ENCODE measurements at regions not wholly inside any gene's neighbourhood (a gene's known extent, or its start where the extent isn't known, plus 50 kb on each side); places are given as distances from the start of the nearest gene placed in this dataset.
"Not testable (repeated sequence)": the region's sequence is repeated elsewhere in the genome, so short reads cannot be mapped to it uniquely, and the experiment has no call there.

DNA sequence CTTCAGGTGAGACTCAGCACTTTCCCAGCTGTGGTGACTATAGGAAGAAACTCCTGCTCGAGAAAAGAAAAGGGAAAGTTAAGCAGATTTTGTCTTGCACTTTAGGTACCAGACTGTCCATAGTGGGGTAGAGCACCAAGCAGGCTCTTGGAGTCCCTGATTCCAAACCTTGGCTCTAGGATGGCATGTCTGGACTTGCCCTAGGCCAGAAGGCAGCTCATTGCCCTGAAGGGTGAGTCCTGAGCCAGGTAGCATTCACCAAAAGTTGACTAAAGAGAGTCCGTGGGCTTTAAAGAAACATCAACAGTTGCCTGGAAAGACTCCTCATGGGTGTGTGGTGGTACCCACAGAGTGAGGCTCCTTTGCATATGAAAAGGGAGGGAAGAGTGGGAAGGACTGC is 145.2 kb upstream of the SNX7 start:
- H3K27ac ChIP-seq (ENCODE audit: low read depth in 2 of 2, low read length in 2 of 2), result no peak overlapping the region
- H3K27me3 ChIP-seq (ENCODE audit: control insufficient read depth in 2 of 2, insufficient read depth in 2 of 2, low read length in 2 of 2), result no peaks in the 10 kb centered on the region
- no peaks in the 10 kb centered on the region for H3K4me1 ChIP-seq (ENCODE audit: control insufficient read depth in 2 of 2, insufficient read depth in 2 of 2, low read length in 2 of 2)
- no peaks in the 10 kb centered on the region for H3K9me3 ChIP-seq (ENCODE audit: control insufficient read depth in 2 of 2, low read length in 2 of 2)
- no peaks in the 10 kb centered on the region for H3K36me3 ChIP-seq (ENCODE audit: control insufficient read depth in 2 of 2, insufficient read depth in 2 of 2, low read length in 2 of 2)
- no peak overlapping the region for H3K4me3 ChIP-seq (ENCODE audit: low read length in 2 of 2)
- H3K9ac ChIP-seq (ENCODE audit: low read depth in 1 of 2, low read length in 2 of 2), result no peak overlapping the region

DNA sequence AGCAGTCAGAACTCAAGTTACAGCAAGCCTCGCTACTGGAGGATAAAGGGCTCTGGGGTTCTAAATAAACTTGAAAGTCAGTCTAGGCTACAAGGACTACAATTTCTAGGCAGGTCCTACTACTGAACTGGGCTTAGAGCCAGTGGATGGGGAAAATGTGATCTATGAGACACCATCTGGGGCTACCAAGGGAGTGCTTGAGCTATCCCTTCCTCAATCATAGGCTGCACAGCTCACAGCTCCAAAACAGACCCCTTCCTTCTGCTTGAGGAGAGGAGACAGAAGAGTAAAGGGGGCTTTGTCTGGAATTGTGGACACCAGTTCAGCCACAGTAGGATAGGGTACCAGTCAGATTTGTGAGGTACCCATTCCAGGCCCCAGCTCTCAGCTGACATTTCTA is 145.8 kb upstream of the SNX7 start:
- Histone ChIP-seq H3K4me3 (ENCODE audit: low read length in 2 of 2) (no peak overlapping the region), H3K27me3 (ENCODE audit: control insufficient read depth in 2 of 2, insufficient read depth in 2 of 2, low read length in 2 of 2) (no peaks in the 10 kb centered on the region), H3K9me3 (ENCODE audit: control insufficient read depth in 2 of 2, low read length in 2 of 2) (no peaks in the 10 kb centered on the region), H3K27ac (ENCODE audit: low read depth in 2 of 2, low read length in 2 of 2) (no peak overlapping the region), H3K9ac (ENCODE audit: low read depth in 1 of 2, low read length in 2 of 2) (no peak overlapping the region), H3K4me1 (ENCODE audit: control insufficient read depth in 2 of 2, insufficient read depth in 2 of 2, low read length in 2 of 2) (no peaks in the 10 kb centered on the region), H3K36me3 (ENCODE audit: control insufficient read depth in 2 of 2, insufficient read depth in 2 of 2, low read length in 2 of 2) (no peaks in the 10 kb centered on the region)

DNA sequence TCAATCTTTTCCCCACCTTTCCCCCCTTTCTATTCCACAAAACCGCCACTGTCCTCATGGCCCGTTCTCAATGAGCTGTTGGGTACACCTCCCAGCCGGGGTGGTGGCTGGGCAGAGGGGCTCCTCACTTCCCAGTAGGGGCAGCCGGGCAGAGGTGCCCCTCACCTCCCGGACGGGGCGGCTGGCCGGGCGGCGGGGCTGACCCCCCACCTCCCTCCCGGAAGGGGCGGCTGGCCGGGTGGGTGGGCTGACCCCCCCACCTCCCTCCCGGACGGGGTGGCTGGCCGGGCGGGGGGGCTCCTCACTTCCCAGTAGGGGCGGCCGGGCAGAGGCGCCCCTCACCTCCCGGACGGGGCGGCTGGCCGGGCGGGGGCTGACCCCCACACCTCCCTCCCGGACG is 149.3 kb upstream of the SNX7 start:
- H3K27me3 ChIP-seq (ENCODE audit: control insufficient read depth in 2 of 2, insufficient read depth in 2 of 2, low read length in 2 of 2); H3K9me3 ChIP-seq (ENCODE audit: control insufficient read depth in 2 of 2, low read length in 2 of 2); H3K4me3 ChIP-seq (ENCODE audit: low read length in 2 of 2); H3K36me3 ChIP-seq (ENCODE audit: control insufficient read depth in 2 of 2, insufficient read depth in 2 of 2, low read length in 2 of 2); H3K27ac ChIP-seq (ENCODE audit: low read depth in 2 of 2, low read length in 2 of 2); H3K4me1 ChIP-seq (ENCODE audit: control insufficient read depth in 2 of 2, insufficient read depth in 2 of 2, low read length in 2 of 2); H3K9ac ChIP-seq (ENCODE audit: low read depth in 1 of 2, low read length in 2 of 2): not testable (repeated sequence)

DNA sequence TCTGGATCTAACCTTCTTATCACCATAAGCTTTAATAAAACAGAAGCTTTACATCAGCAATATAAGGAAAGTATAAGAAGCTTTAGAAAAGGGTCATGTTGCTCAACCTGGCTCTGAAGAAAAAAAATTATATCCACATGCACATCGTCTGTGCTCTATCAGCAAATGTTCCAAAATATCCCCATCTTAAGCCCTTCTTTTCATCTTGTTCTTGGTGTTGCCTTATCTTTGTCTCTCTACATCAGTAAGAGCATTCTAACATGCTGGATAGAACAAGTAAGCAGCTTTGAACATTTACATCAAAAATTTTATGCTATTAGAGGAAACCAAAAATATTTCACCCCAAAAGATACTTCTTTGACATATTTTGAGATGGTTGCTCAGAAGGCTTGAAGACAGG is 157.8 kb upstream of the SNX7 start:
- Histone ChIP-seq H3K4me1 (ENCODE audit: control insufficient read depth in 2 of 2, insufficient read depth in 2 of 2, low read length in 2 of 2) (no peaks in the 10 kb centered on the region), H3K9ac (ENCODE audit: low read depth in 1 of 2, low read length in 2 of 2) (no peak overlapping the region), H3K36me3 (ENCODE audit: control insufficient read depth in 2 of 2, insufficient read depth in 2 of 2, low read length in 2 of 2) (no peaks in the 10 kb centered on the region), H3K27me3 (ENCODE audit: control insufficient read depth in 2 of 2, insufficient read depth in 2 of 2, low read length in 2 of 2) (no peaks in the 10 kb centered on the region), H3K4me3 (ENCODE audit: low read length in 2 of 2) (no peak overlapping the region), H3K27ac (ENCODE audit: low read depth in 2 of 2, low read length in 2 of 2) (no peak overlapping the region), H3K9me3 (ENCODE audit: control insufficient read depth in 2 of 2, low read length in 2 of 2) (no peaks in the 10 kb centered on the region)

DNA sequence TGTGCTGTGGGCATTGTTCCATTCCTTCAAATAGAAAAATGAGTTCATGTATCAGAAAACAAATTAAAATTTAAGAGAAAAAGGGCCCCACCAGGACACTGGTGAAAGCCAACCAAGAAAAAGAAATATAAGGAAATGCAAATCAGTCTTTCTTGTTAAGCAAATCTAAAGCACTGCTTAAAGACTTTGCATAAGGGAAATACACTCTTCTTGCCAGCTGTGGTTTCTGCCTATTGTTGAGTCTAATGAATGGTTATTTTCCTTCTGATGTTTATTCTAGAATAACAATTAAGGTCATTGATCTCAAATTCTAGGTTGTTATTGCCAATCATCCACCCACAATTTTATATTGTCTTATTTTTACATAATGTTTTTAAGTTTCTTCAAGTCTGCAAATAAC is 158.6 kb upstream of the SNX7 start:
- H3K36me3 ChIP-seq (ENCODE audit: control insufficient read depth in 2 of 2, insufficient read depth in 2 of 2, low read length in 2 of 2), result no peaks in the 10 kb centered on the region
- H3K9ac ChIP-seq (ENCODE audit: low read depth in 1 of 2, low read length in 2 of 2), result no peak overlapping the region
- no peaks in the 10 kb centered on the region for H3K4me1 ChIP-seq (ENCODE audit: control insufficient read depth in 2 of 2, insufficient read depth in 2 of 2, low read length in 2 of 2)
- no peak overlapping the region for H3K4me3 ChIP-seq (ENCODE audit: low read length in 2 of 2)
- H3K9me3 ChIP-seq (ENCODE audit: control insufficient read depth in 2 of 2, low read length in 2 of 2), result no peaks in the 10 kb centered on the region
- no peaks in the 10 kb centered on the region for H3K27me3 ChIP-seq (ENCODE audit: control insufficient read depth in 2 of 2, insufficient read depth in 2 of 2, low read length in 2 of 2)
- H3K27ac ChIP-seq (ENCODE audit: low read depth in 2 of 2, low read length in 2 of 2), result no peak overlapping the region

DNA sequence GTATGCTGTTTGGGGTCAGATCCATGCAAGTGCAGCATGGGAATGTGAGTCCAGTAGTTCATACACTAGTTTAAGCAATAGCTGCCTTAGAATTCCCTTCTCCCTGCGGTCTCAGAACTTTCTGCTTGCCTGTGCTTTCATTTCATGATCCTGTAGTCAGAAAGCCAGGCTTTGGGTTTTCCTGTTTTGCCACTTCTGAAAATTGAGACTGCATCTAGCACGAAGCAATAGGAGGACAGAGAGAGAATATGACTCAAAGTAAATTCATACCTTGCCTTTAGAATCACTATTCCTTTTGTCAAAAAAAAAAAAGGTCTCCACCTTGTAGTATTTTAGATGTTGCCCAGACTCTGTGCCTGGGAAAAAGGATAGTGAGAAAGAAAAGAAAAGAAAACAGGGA is 161.2 kb upstream of the SNX7 start:
- H3K9me3 ChIP-seq (ENCODE audit: control insufficient read depth in 2 of 2, low read length in 2 of 2), result no peaks in the 10 kb centered on the region
- H3K9ac ChIP-seq (ENCODE audit: low read depth in 1 of 2, low read length in 2 of 2), result no peak overlapping the region
- H3K4me3 ChIP-seq (ENCODE audit: low read length in 2 of 2), result no peak overlapping the region
- no peak overlapping the region for H3K27ac ChIP-seq (ENCODE audit: low read depth in 2 of 2, low read length in 2 of 2)
- H3K27me3 ChIP-seq (ENCODE audit: control insufficient read depth in 2 of 2, insufficient read depth in 2 of 2, low read length in 2 of 2), result no peaks in the 10 kb centered on the region
- no peaks in the 10 kb centered on the region for H3K4me1 ChIP-seq (ENCODE audit: control insufficient read depth in 2 of 2, insufficient read depth in 2 of 2, low read length in 2 of 2)
- no peaks in the 10 kb centered on the region for H3K36me3 ChIP-seq (ENCODE audit: control insufficient read depth in 2 of 2, insufficient read depth in 2 of 2, low read length in 2 of 2)

DNA sequence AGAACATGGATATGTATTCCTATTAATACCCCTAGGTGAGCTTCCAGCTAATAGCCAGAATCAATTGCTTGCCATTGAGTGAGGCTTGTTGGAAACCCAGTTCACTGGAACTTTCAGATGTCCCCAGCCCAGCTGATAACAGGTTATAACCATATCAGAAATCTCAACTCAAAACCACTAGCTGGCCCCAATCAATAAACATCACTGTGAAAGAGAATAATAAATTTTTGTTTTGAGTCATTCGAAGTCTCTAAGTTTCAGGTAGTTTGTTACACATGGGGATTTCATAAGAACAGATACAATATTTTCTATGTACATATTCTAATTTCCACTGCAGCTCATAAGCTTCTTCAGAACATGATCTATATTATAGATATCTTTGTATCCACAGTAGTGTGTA is 162.9 kb upstream of the SNX7 start:
- Histone ChIP-seq H3K27me3 (ENCODE audit: control insufficient read depth in 2 of 2, insufficient read depth in 2 of 2, low read length in 2 of 2) (no peaks in the 10 kb centered on the region), H3K27ac (ENCODE audit: low read depth in 2 of 2, low read length in 2 of 2) (no peak overlapping the region), H3K9ac (ENCODE audit: low read depth in 1 of 2, low read length in 2 of 2) (no peak overlapping the region), H3K4me3 (ENCODE audit: low read length in 2 of 2) (no peak overlapping the region), H3K9me3 (ENCODE audit: control insufficient read depth in 2 of 2, low read length in 2 of 2) (no peaks in the 10 kb centered on the region), H3K4me1 (ENCODE audit: control insufficient read depth in 2 of 2, insufficient read depth in 2 of 2, low read length in 2 of 2) (no peaks in the 10 kb centered on the region), H3K36me3 (ENCODE audit: control insufficient read depth in 2 of 2, insufficient read depth in 2 of 2, low read length in 2 of 2) (no peaks in the 10 kb centered on the region)

DNA sequence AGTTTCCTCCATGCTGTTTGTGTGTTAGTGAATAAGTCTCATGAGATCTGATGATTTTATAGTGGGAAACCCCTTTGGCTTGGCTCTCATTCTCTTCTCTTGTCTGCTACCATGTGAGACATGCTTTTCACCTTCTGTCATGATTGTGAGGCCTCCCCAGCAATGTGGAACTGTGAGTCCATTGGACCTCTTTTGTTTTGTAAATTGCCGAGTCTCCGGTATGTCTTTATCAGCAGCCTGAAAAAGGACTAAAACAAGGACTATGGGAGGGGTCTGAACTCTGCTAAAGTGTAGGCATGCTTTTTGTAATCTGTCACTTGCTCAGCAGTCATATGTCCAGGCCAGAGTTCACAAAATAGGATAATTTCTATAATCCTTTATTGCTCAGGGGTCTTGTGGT is 164.0 kb upstream of the SNX7 start:
- Histone ChIP-seq H3K4me1 (ENCODE audit: control insufficient read depth in 2 of 2, insufficient read depth in 2 of 2, low read length in 2 of 2) (no peaks in the 10 kb centered on the region), H3K4me3 (ENCODE audit: low read length in 2 of 2) (no peak overlapping the region), H3K36me3 (ENCODE audit: control insufficient read depth in 2 of 2, insufficient read depth in 2 of 2, low read length in 2 of 2) (no peaks in the 10 kb centered on the region), H3K27me3 (ENCODE audit: control insufficient read depth in 2 of 2, insufficient read depth in 2 of 2, low read length in 2 of 2) (no peaks in the 10 kb centered on the region), H3K27ac (ENCODE audit: low read depth in 2 of 2, low read length in 2 of 2) (no peak overlapping the region), H3K9me3 (ENCODE audit: control insufficient read depth in 2 of 2, low read length in 2 of 2) (no peaks in the 10 kb centered on the region), H3K9ac (ENCODE audit: low read depth in 1 of 2, low read length in 2 of 2) (no peak overlapping the region)

DNA sequence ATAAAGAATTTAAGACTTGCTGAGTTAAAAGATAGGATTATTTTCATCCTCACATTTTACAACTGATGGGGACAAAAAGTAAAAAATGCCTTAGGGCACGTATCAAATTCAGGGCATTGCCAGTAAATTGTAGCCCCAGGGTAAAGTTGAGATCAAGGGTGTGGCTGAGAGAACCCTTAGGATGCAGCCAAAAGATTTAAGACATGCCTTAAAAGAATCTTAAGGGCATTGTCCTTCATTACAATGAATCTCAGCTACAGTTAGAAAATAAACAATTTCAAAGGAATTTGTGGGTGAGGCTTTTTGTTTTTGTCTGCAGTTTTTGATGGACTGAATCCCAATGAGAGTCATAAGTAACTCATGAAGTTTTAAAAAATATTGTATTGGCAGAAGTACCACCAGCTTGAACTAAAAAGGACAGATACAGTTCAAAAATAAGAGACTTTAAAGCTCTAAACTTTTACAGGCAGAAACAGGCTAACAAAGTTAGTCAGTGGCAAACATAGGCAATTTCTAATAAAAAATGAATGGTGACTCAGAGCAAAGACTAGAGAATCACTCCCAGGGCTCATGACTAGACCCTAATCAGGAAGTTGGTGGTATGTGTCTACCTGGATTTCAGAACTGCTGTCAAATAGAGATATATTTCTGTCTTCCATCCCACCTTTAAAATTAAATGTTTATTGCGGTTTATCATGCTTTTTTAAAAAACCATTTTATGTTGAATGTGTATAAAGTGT is 165.1 kb upstream of the SNX7 start:
- Histone ChIP-seq H3K9me3 (ENCODE audit: control insufficient read depth in 2 of 2, low read length in 2 of 2) (no peaks in the 10 kb centered on the region), H3K4me1 (ENCODE audit: control insufficient read depth in 2 of 2, insufficient read depth in 2 of 2, low read length in 2 of 2) (no peaks in the 10 kb centered on the region), H3K36me3 (ENCODE audit: control insufficient read depth in 2 of 2, insufficient read depth in 2 of 2, low read length in 2 of 2) (no peaks in the 10 kb centered on the region), H3K4me3 (ENCODE audit: low read length in 2 of 2) (no peak overlapping the region), H3K27me3 (ENCODE audit: control insufficient read depth in 2 of 2, insufficient read depth in 2 of 2, low read length in 2 of 2) (no peaks in the 10 kb centered on the region), H3K27ac (ENCODE audit: low read depth in 2 of 2, low read length in 2 of 2) (no peak overlapping the region), H3K9ac (ENCODE audit: low read depth in 1 of 2, low read length in 2 of 2) (no peak overlapping the region)

DNA sequence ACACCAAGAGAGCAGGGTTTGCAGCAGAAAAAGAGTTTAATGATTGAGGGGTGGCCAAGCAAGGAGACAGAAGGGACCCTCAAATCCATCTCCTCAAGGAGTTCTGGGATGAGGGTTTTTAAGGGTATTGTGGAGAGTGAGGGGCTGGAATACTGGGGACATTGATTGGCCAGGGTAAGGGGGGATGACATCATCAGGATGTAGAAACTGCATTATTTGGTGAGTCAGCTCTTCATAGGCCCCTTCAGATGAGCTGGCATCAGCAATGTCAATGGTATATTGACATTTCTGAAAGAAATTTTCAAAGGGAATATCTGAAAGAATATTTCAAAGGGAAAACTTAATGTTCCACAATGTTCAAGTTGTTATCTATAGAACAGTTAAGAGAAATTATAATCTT is 168.1 kb upstream of the SNX7 start:
- no peaks in the 10 kb centered on the region for H3K4me1 ChIP-seq (ENCODE audit: control insufficient read depth in 2 of 2, insufficient read depth in 2 of 2, low read length in 2 of 2)
- no peaks in the 10 kb centered on the region for H3K27me3 ChIP-seq (ENCODE audit: control insufficient read depth in 2 of 2, insufficient read depth in 2 of 2, low read length in 2 of 2)
- no peak overlapping the region for H3K4me3 ChIP-seq (ENCODE audit: low read length in 2 of 2)
- no peak overlapping the region for H3K9ac ChIP-seq (ENCODE audit: low read depth in 1 of 2, low read length in 2 of 2)
- H3K27ac ChIP-seq (ENCODE audit: low read depth in 2 of 2, low read length in 2 of 2), result no peak overlapping the region
- no peaks in the 10 kb centered on the region for H3K36me3 ChIP-seq (ENCODE audit: control insufficient read depth in 2 of 2, insufficient read depth in 2 of 2, low read length in 2 of 2)
- no peaks in the 10 kb centered on the region for H3K9me3 ChIP-seq (ENCODE audit: control insufficient read depth in 2 of 2, low read length in 2 of 2)

DNA sequence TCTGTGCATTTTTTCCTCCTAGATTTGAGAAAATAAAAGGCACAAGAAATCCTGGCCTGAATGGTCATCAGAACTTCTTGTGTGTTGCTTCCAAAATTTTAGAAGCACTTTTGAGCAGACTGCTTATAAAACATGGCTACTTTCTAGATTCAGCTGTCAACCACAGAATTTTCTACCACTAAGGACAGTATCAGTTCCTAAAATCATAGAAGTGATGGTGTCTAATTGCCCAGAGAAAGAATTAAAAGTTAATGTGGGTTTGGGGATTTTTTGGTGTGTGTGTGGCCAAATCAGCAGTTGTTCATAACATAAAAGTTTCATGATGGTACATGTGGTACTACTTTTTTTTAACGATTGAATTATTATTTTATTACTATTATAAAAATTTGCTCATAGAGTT is 171.4 kb upstream of the SNX7 start:
- H3K27me3 ChIP-seq (ENCODE audit: control insufficient read depth in 2 of 2, insufficient read depth in 2 of 2, low read length in 2 of 2), result no peaks in the 10 kb centered on the region
- H3K4me1 ChIP-seq (ENCODE audit: control insufficient read depth in 2 of 2, insufficient read depth in 2 of 2, low read length in 2 of 2), result no peaks in the 10 kb centered on the region
- H3K9ac ChIP-seq (ENCODE audit: low read depth in 1 of 2, low read length in 2 of 2), result no peak overlapping the region
- H3K36me3 ChIP-seq (ENCODE audit: control insufficient read depth in 2 of 2, insufficient read depth in 2 of 2, low read length in 2 of 2), result no peaks in the 10 kb centered on the region
- no peaks in the 10 kb centered on the region for H3K9me3 ChIP-seq (ENCODE audit: control insufficient read depth in 2 of 2, low read length in 2 of 2)
- no peak overlapping the region for H3K27ac ChIP-seq (ENCODE audit: low read depth in 2 of 2, low read length in 2 of 2)
- no peak overlapping the region for H3K4me3 ChIP-seq (ENCODE audit: low read length in 2 of 2)
